ENCODE measurements at regions not wholly inside any gene's neighbourhood (a gene's known extent, or its start where the extent isn't known, plus 50 kb on each side); places are given as distances from the start of the nearest gene placed in this dataset.

DNA sequence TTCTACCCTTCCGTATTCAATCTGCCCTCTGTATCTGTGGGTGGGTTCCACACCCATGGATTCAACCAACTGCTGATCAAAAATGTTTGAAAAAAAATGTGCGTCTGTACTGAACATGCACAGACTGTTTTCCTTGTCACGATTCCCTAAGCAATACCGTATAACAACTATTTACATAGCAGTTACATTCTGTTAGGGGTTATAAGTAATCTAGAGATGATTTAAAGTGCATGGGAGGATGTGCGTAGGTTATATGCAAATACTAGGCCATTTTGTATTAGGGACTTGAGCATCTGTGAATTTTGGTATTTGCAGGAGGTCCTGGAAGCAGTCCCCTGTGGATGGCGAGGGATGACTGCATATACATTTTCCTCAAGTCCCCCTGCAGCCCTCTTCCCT, 486.9 kb downstream of the PREX1 start:
- H3K4me1 ChIP-seq = no peaks in the 10 kb centered on the region
- no peak overlapping the region for H3K27ac ChIP-seq
- no peaks in the 10 kb centered on the region for H3K36me3 ChIP-seq (ENCODE audit: insufficient read depth in 1 of 2, low read depth in 1 of 2)
- intact Hi-C loops (cut with DNase I) = no loop called here
- DNase-seq (no peak), ATAC-seq (no peak)
- H3K4me3 ChIP-seq = no peak overlapping the region
- peaks cover 0 to 4% (median 0%) of the 10 kb centered on the region in 3 donors for H3K27me3 ChIP-seq (ENCODE audit: insufficient read depth in 3 of 3, low read length in 2 of 3)
- TF ChIP-seq, protein P1, sequence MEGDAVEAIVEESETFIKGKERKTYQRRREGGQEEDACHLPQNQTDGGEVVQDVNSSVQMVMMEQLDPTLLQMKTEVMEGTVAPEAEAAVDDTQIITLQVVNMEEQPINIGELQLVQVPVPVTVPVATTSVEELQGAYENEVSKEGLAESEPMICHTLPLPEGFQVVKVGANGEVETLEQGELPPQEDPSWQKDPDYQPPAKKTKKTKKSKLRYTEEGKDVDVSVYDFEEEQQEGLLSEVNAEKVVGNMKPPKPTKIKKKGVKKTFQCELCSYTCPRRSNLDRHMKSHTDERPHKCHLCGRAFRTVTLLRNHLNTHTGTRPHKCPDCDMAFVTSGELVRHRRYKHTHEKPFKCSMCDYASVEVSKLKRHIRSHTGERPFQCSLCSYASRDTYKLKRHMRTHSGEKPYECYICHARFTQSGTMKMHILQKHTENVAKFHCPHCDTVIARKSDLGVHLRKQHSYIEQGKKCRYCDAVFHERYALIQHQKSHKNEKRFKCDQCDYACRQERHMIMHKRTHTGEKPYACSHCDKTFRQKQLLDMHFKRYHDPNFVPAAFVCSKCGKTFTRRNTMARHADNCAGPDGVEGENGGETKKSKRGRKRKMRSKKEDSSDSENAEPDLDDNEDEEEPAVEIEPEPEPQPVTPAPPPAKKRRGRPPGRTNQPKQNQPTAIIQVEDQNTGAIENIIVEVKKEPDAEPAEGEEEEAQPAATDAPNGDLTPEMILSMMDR (IDR thresholded peaks at IDR 0.05) = no peak
- WGBS, 3 donors = 82 to 89% (median 84%) methylated on average over 6 of the region's 6 CpGs
- no peaks in the 10 kb centered on the region for H3K9me3 ChIP-seq

DNA sequence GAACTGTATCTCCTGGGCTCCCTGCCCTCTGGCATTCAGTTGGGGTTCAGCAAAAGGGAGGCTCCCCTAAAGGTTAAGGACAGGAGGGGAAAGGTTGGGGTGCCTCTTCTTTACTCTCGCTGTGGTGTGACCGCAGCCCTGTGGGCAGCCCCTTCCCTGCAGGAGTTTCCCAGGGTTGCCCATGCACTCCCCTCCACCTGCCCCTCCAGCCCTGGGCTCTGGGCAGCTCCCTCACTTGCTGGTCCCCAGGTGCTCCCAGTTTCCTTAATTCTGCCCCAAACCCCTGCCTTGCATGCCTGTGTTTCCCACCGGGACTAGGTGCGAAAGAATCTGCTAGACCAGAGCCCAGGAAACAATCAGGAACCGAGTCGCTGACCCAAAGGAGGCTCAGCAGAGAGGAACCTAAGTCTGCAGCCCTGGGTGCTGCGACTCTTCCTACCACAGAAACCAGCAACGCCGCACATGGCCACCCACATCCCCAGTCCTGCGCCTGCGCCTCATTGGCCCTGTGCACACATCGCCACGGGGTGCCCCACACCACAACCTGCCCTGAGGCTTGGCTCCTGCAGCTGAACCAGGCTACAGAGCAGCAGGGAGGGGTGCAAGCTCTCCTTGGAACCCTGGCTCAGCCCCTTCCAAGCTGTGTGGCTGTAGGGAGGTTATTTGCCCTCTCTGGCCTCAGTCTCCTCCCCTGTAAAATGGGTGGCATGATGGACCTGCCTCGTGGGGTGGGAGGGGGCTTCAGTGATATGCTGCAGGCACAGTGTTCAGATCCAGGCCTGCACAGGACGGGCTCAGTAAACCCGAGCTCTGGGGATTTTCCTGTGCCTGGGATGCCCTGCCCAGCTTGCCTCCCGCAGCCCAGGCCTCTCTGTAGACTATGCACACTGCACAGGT, 487.6 kb downstream of the PREX1 start:
- H3K4me3 ChIP-seq = no peak overlapping the region
- TF ChIP-seq, protein P1 (IDR thresholded peaks at IDR 0.05) = no peak
- H3K4me1 ChIP-seq = no peaks in the 10 kb centered on the region
- 72 to 84% (median 73%) methylated on average over 16 to 17 of the region's 17 CpGs for WGBS, 3 donors
- intact Hi-C loops (cut with DNase I) = no loop called here
- H3K27me3 ChIP-seq (ENCODE audit: insufficient read depth in 3 of 3, low read length in 2 of 3) = peaks cover 0 to 4% (median 0%) of the 10 kb centered on the region in 3 donors
- no peaks in the 10 kb centered on the region for H3K9me3 ChIP-seq
- no peak overlapping the region for H3K27ac ChIP-seq
- H3K36me3 ChIP-seq (ENCODE audit: insufficient read depth in 1 of 2, low read depth in 1 of 2) = no peaks in the 10 kb centered on the region
- ATAC-seq (no peak), DNase-seq (no peak)

DNA sequence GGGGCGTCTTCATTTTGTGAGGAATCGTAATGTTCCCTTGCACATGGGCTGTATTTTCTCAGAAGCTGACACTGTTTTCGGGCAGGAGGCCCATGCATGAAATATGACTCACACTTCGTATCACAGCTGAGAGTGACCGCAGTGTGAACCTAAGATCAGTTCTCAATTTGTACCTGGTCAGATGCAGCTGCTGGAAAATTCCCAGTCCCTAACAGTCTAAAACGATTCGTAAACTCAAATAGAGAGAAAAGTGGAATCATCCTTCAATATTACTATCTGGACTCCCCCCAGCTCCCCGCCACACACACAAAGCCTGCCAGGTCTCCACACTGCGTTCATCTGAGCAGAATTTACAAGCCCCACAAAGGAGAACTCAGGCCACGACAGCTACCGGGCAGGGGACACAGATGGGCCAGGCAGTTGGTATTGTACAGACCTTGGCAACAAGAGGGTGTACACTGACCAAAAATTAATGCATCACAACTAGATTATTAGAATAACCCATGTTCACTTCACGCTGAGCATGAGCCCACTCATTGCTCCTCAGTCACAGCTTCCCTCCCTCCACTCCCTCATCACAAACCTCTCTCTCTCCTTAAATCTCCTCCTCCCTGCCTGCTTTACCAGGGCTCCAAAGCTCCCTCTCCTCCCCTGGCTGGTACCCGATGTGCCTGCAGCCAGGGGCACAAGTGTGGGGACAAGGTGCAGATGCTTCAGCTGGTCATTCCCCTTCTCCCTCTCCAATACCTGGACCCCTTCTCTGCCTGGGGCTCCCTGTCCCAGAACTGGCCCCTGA, 488.4 kb downstream of the PREX1 start:
- Histone ChIP-seq H3K27me3 (ENCODE audit: insufficient read depth in 3 of 3, low read length in 2 of 3) (peaks cover 0 to 2% (median 0%) of the 10 kb centered on the region in 3 donors), H3K4me1 (no peaks in the 10 kb centered on the region), H3K36me3 (ENCODE audit: insufficient read depth in 1 of 2, low read depth in 1 of 2) (no peaks in the 10 kb centered on the region), H3K27ac (no peak overlapping the region), H3K4me3 (no peak overlapping the region), H3K9me3 (no peaks in the 10 kb centered on the region)
- no peak for DNase-seq
- WGBS, 3 donors = 23 to 32% (median 25%) methylated on average over 13 of the region's 13 CpGs
- TF ChIP-seq, protein P1 (IDR thresholded peaks at IDR 0.05) = no peak
- peak in 1 of 4 donors; percentile 49 for ATAC-seq
- intact Hi-C loops (cut with DNase I) = no loop called here

DNA sequence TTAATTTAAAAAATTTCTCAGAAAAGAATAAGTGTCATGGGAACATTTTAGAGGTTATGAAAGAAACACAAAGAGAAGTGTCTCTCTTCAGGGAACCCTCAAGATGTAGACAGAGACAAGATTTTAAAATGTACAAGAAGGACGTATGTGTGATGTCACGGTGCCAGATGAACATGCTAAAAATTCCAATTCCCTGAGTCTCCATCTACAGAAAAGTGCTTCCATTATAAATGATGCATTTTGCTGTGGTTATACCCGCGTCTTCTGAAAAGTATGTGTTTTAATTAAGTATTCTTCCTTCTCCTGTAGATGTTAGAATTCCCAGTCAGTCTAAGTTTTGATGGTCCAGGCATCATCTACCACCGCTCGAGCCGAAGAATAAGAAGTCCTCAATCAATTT, 489.1 kb downstream of the PREX1 start:
- no peak overlapping the region for H3K27ac ChIP-seq
- DNase-seq (no peak), ATAC-seq (no peak)
- peaks cover 0 to 2% (median 0%) of the 10 kb centered on the region in 3 donors for H3K27me3 ChIP-seq (ENCODE audit: insufficient read depth in 3 of 3, low read length in 2 of 3)
- no peaks in the 10 kb centered on the region for H3K36me3 ChIP-seq (ENCODE audit: insufficient read depth in 1 of 2, low read depth in 1 of 2)
- H3K4me1 ChIP-seq = no peaks in the 10 kb centered on the region
- no peak overlapping the region for H3K4me3 ChIP-seq
- intact Hi-C loops (cut with DNase I) = no loop called here
- WGBS, 3 donors = 45 to 56% (median 55%) methylated on average over 7 of the region's 7 CpGs
- TF ChIP-seq, protein P1 (IDR thresholded peaks at IDR 0.05) = no peak
- H3K9me3 ChIP-seq = no peaks in the 10 kb centered on the region
